GM12872 (cell line): ENCODE measurements at regions not wholly inside any gene's neighbourhood (a gene's known extent, or its start where the extent isn't known, plus 50 kb on each side); places are given as distances from the start of the nearest gene placed in this dataset.

ENCODE experiments used
- CTCF ChIP-seq: IDR thresholded peaks from 3 replicates; pipeline ENCODE4 v1.5.1; 2011; ENCODE audit warnings: low read depth, mild to moderate bottlenecking, low read length, moderate library complexity; ENCODE audit not compliant: insufficient read depth

GRCh38 chr14:104281768-104282301 lies 143.4 kb downstream of the KIF26A start:
- TF ChIP-seq CTCF = no peak

- TF ChIP-seq CTCF = no peak
Measured at GRCh38 chr14:104282332-104283196, 144.2 kb downstream of the KIF26A start.

- TF ChIP-seq CTCF = no peak
Measured at GRCh38 chr14:104283197-104284106, 145.1 kb downstream of the KIF26A start.

- no peak for TF ChIP-seq CTCF
Measured at GRCh38 chr14:104284107-104284592, 145.8 kb downstream of the KIF26A start.

- no peak for TF ChIP-seq CTCF
Measured at GRCh38 chr14:104284636-104285507, 146.5 kb downstream of the KIF26A start.

- no peak for TF ChIP-seq CTCF
Measured at GRCh38 chr14:104285508-104285840, 147.1 kb downstream of the KIF26A start.
